HG03060 (cell line): ENCODE measurements at regions not wholly inside any gene's neighbourhood (a gene's known extent, or its start where the extent isn't known, plus 50 kb on each side); places are given as distances from the start of the nearest gene placed in this dataset.
A peak's percentile ranks its signal among the peaks of the same experiment; 100 is the strongest.
"Not testable (repeated sequence)": the region's sequence is repeated elsewhere in the genome, so short reads cannot be mapped to it uniquely, and the experiment has no call there.

Source experiments
- ATAC-seq: cut with Tn5 transposase; IDR thresholded peaks from one replicate; pipeline ENCODE4 v1.9.1; 2021; ENCODE audit warnings: low read depth, moderate number of reproducible peaks; ENCODE audit not compliant: unreplicated experiment

DNA sequence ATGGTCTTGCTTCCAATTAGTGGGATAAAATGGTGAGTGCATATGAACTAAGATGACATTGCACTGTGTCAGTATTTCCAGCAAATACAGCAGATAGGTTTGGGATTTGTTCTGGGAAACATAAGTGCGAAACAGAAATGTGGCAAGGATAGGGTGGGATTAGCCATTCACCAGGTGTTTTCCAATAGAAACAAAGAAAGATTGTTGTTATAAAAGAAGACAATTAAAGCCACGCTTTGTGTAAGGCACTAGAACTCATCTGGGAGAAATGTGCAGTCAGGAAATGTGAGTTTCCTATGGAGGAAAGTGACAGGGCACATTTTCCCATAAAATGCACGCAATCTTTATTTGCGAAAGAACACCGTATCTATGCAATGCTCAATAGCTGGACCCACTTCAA, 1547.8 kb downstream of the EFNB2 start:
- ATAC-seq = no peak

GRCh38 chr13:104984296-104984818, 1551.1 kb downstream of the EFNB2 start:
- ATAC-seq = peak; percentile 68

DNA sequence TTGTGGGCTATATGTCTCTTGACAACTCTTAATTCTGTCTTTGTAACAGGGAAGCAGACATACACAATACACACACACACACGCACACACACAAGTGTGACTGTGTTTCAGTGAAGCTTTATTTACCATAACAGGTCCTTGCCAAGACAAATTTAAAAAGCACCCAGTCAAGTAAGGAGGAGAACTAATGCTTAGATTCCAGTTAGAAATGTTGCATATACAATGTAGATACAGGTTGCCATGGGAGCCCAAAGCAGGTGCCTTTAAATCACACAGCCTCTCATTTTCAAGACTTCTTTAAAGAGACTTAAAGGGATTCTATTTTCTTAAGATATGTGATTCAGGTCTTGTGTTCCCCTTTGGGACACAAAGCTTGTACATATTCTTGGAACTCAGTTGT, 1551.9 kb downstream of the EFNB2 start:
- no peak for ATAC-seq

GRCh38 chr13:104980586-104980985, 1554.9 kb downstream of the EFNB2 start:
- no peak for ATAC-seq

DNA sequence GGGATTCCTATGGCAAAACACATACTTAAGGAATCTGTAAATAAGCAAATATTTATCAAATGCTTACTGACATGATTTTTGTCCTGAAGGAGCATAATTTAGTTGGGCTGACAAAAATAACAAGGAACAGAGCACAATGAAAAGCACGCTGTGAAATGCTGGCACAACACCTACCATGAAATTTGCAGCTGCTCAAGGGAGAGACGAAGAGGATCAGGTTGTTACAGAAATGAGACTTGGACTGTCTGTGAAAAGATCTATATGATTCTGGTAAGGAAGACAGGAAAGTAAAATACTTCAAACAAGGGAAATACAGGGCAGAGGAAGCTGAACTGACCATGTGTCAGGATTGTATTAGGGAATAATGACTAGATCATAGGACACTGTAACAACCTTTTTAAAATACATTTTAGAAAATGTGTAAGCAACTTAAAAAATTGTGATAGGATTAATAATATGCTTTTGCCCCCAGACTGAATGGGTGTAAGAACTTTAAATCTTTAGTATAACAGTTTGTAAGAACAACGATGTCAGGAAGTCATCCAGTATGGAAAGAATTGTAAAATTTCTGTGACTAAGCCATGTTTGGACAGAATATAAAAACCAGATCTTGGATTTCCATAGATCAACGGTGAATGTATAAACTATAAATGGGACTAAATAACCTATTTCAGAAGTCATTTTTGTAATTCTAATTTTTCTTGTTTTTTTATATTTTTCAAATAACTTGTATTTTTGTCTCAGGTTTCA, 1556.0 kb downstream of the EFNB2 start:
- no peak for ATAC-seq

DNA sequence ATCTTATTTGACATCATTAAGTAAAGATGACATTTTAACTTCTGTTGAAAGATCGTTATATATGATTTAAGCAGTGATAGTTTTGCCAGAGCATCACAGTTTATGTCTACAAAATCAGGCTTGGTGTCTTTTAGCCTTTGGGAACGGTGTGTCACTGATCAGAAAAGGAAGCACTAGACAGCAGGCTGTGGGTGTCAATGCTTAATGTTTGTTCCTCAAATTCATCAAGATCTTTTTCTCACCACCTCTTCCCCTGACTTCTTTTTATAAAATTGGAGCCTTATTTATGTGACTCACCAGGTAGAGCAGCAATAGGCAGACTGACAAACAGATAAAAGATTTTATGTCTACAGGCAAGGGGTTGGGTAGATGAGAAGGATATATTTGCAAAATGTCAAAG, 1558.5 kb downstream of the EFNB2 start:
- ATAC-seq = no peak

- ATAC-seq = no peak
These were observed 1560.2 kb downstream of the EFNB2 start for GRCh38 chr13:104975272-104975671.

GRCh38 chr13:104968876-104969275, 1566.6 kb downstream of the EFNB2 start:
- ATAC-seq = no peak

GRCh38 chr13:104967836-104968630, 1567.4 kb downstream of the EFNB2 start:
- ATAC-seq = no peak

DNA sequence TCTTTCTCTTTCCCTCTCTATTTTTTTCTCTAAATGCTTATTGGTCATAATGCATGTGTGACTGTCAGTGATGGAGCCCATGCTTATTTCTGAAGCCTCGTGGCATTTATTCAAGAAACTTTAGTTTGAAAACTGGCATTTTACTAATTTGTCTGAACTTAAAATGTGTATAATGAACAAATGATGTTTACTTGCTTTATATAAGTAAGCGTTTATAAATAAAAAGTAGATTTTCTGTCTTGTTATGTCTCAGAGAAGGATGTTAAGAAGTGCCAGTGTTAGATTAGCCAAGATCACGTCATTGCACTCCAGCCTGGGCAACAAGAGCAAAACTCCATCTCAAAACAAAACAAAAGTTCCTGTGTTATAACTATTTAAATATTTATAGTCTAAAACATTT, 1568.1 kb downstream of the EFNB2 start:
- no peak for ATAC-seq

GRCh38 chr13:104962411-104962810, 1573.1 kb downstream of the EFNB2 start:
- ATAC-seq = no peak

DNA sequence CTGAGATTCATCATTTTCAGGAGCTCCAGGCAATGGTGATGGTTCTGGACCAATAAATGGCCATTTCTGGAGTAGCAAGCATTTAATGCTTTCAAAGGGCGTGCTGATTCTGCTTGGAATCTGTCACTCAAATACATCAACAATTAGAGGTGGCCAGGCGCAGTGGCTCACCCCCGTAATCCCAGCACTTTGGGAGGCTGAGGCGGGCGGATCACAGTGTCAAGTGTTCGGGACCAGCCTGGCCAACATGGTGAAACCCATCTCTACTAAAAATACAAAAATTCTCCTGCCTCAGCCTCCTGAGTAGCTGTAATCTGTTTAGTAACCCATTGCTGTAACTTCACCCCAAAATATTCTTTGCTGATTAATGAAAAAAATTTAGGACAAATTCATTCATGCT, 1574.2 kb downstream of the EFNB2 start:
- ATAC-seq = no peak

DNA sequence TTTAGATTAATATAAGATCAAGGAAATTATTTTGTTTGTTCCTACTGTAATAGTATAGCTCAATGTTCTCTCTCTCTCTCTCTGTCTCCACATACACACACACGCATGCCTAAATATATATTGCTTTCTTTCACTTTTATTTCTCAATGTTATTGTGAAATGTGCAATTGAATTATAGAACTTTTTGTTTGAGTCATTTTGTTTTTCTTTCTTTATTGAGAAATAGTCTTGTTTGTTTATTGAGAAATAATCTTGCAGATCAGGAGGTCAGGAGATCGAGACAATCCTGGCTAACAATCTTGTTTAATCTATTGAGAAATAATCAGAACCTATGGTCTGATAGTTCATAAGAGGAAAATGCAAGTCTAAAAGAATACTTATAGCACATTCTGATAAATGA, 1581.3 kb downstream of the EFNB2 start:
- no peak for ATAC-seq

GRCh38 chr13:104953588-104953987, 1581.9 kb downstream of the EFNB2 start:
- ATAC-seq = no peak

DNA sequence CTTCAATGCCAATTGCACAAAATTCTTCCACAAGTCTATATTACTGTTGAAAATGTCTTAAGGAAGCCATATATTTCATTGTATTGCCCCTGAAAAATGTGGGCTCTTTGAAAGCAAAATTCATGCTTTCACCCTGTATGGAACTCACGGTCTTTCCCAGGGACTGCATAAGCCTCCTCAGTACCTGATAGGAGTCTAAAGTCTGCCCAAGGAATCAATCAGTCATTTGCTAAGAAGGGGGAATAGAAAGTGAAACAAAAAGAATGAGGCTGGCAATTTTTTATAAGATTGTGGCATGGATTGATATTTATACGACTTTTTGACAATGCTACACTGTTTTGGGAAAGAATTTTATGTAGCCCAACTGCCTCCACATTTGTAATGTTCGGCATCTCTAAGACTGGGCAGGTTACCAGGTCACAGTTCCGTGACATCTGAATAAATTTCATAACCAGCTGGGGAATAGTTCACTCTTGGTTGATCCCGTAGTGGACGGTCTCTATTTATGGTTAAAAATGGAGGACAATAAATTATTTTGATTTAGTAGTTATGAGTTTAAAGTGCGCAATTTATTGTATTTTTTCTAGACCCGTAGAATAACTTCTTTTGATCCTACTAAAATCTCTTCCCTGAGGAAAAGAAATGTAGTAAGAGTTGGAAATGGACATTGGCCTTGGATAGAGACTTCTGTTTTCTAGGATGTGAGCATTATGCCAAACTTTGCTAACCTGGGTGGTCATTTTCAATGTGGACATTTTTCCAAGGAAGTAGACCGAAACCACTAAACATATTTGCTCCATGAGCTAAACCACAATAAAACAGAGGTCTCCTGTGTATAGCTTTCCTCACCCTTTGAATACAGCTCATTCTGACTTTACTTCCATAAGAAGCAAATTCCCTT, 1585.4 kb downstream of the EFNB2 start:
- no peak for ATAC-seq

DNA sequence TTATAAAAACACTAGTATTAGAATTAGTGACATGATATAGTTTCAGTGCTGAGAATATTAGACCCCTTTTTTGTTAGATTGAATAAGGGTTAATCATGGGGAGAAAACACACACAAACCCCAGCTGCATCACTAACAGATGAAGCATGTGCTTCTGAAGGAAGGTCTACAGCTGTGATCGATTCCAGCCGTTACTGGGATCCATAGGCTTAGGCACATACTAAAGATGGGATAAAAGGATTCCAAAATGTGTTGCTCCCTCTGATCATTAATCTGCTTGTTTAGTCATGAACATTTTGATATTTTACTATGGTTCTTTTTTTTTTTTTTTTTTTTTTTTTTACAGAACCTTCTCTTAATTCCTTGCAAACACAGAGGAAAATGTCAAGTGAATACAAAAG, 1591.3 kb downstream of the EFNB2 start:
- ATAC-seq = no peak

DNA sequence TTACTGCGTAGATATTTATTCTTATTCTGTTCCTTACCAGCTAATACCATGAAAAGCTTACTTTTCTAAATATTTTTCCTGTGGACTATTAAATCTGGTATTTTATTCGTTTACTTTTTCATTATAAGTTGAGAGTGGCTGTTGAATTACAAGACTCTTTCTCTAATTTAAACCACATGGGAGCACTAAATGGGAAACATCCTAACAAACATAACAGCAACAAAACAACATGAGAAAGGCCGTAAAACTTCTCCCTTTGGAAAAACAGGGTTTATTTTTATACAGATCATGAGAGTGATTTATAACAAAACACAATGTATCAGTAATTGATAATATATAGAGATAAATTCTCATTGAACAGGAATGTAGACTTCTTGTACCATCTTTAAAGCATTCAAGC, 1592.1 kb downstream of the EFNB2 start:
- ATAC-seq = no peak

DNA sequence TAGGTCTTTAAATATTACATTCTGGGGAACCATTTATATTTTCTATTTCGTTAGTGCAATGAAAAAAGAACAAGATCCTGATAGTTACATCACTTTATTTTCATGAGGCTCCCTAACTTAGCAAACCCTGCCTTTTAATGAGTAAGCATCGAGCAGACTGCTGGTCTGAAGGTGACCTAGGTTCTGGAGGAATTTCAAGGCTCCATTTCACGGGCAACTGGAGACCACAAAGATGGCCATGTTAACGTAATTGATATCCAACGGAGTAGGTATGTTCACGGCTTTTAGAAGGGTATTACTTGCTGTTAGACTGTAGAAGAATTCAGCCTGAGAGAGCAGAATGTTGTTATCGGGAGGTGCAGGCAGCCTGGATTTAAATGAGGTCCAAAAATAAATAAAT, 1597.6 kb downstream of the EFNB2 start:
- ATAC-seq = no peak

GRCh38 chr13:104936304-104936703, 1599.2 kb downstream of the EFNB2 start:
- ATAC-seq = no peak

DNA sequence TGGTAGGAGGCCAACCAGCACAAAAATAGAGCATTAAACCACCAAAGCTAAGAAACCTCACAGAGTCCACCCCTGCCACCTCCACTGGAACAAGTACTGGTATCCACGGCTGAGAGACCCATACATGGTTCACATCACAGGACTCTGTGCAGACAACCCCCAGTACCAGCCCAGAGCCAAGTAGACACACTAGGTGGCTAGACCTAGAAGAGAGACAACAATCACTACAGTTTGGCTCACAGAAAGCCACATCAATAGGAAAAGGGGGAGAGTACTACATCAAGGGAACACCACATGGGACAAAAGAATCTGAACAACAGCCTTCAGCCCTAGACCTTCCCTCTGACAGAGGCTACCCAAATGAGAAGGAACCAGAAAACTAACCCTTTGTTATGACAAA, 1614.9 kb downstream of the EFNB2 start:
- not testable (repeated sequence) for ATAC-seq

DNA sequence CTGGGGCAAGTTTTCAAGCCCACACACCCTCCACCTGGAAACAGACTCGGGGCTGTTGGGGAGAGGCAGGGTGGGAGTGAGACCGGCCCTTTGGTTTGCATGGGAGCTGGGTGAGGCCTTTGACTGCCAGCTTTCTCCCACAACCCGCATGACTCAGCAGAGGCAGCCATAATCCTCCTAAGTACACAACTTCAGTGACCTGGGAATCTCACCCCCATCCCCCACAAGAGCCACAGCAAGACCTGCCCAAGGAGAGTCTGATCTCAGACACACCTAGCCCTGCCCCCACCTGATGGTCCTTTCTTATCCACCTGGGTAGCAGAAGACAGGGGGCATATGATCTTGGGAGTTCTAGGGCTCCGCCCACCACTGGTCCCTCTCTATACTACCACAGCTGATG, 1615.4 kb downstream of the EFNB2 start:
- ATAC-seq = no peak
